ENCODE measurements at regions not wholly inside any gene's neighbourhood (a gene's known extent, or its start where the extent isn't known, plus 50 kb on each side); places are given as distances from the start of the nearest gene placed in this dataset.

GRCh38 chr10:16384021-16384420, 52.8 kb upstream of the PTER start:
- no peak for TF ChIP-seq CTCF (IDR thresholded peaks at IDR 0.05)
- TF ChIP-seq POLR2A (IDR thresholded peaks at IDR 0.05), result no peak
- no peak for TF ChIP-seq POLR2AphosphoS5 (IDR thresholded peaks at IDR 0.05)
